Stimulated activated CD8-positive, alpha-beta memory T cell treated with anti-CD3 and anti-CD28 coated beads, Interleukin-2, amount 100 ng/mL, for 1 hour (primary cell): ENCODE measurements at regions not wholly inside any gene's neighbourhood (a gene's known extent, or its start where the extent isn't known, plus 50 kb on each side); places are given as distances from the start of the nearest gene placed in this dataset.

Experiments used
- DNase-seq, 2 donors: peaks; one replicate each; pipeline ENCODE4 v3.0.0-alpha.2; 2020; ENCODE audit warnings: low read depth in 2 of 2

DNA sequence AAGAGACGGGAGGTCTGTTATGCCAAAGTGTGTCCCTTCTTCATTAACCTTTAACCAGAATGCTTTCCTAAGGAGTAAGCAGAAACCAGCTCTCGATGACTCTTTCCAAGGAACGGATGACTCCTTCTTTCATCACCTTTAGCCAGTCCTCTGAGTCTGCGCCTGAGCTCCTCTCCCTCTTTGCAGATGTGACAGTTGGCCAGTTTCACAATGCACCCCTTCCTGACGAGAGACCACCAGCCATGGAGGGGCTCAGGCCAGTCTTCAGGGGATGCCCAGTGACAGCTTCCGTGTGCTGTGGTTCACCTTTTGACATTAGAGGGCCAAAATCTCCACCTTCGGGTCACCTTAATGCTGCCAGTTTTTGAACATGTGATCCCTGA, 826.1 kb downstream of the TBC1D22A start:
- no peak for DNase-seq

DNA sequence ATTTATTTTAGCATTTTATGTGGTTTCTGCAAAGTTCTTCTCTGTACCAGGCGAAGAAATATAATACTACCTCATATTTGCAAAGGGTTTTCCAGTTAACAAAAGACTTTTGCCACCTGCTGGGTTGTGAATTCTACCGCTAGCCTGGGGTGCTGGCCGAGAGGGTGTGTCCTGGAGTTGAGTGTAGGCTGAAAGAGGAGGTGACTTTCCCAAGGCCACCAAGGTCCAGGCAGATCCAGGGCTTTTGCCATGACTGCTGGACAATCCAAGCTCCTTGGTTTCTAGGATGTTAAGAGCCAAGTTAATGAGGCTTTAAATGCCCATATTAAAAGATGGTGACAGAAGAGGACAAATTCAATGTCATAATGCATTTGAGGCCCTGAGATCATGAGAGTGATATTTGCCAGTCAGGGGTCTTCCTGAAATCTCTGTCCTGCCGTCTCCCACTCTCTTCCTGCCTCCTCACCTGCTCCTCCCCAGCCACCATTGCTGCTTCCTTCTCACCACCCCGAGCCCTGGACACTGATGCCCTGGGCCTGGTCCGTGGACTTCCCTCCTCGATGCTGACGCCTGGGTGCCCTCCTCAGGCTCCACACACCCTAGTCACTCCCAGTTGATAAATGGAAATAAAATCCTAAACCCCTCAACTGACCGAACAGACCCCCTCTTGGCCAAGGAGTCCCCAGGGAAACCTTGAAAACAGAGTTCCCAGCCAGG, 825.6 kb downstream of the TBC1D22A start:
- DNase-seq = no peak

DNA sequence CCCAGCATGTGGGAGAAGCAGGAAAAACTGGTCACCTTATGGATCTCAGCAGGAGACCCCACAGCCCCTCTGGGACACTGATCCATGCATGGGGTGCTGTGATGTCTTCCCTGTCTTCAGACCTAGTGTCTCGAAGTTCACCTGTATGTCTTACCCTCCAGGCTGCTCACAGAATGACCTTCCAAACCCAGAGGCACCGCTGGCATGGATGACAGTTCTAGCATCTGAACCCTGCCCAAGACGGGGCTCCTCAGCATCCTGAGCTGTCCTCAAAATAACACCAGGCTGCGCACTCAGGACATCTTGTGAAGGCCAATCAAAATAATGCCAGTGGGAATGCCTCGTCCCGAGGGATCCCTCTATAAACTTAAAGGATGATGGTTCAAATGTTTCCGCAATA, 824.9 kb downstream of the TBC1D22A start:
- no peak for DNase-seq

DNA sequence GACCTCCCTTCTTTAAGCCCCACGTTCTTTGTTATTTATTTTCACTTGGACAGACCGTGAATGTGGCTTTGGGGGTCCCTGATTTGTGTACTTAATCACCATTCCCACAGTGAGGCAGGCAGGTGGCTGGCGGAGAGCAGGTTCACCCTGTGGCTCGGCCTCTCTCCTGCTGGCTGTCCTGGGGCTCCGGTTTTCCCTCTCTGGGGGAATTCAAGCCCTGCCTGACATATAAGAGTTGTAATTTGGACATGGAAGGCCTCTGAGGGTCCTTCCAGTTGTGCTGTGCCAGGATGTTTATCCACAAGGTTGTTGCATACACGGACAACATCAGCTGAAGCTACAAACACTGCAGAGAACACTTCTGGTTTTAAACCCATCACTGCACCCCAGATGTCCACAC, 824.5 kb downstream of the TBC1D22A start:
- DNase-seq = no peak

DNA sequence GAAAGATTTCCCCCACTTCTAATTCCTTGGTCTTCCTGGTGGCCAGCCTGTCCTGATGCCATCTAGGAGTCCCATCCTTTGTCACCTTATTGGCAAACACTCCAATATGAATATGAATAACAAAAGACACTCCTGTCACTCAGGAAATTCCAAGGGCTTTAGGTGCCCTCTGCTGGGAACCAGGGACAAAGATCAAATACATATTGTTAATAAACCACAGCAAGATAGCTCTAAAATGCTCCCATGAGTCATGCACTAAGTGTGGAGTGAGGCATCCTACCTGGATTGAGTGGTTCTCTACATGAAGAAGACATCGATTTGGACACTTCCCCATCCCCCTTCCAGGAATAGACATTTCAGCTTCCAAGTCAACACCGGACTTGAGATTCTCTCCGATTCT, 823.6 kb downstream of the TBC1D22A start:
- no peak for DNase-seq

DNA sequence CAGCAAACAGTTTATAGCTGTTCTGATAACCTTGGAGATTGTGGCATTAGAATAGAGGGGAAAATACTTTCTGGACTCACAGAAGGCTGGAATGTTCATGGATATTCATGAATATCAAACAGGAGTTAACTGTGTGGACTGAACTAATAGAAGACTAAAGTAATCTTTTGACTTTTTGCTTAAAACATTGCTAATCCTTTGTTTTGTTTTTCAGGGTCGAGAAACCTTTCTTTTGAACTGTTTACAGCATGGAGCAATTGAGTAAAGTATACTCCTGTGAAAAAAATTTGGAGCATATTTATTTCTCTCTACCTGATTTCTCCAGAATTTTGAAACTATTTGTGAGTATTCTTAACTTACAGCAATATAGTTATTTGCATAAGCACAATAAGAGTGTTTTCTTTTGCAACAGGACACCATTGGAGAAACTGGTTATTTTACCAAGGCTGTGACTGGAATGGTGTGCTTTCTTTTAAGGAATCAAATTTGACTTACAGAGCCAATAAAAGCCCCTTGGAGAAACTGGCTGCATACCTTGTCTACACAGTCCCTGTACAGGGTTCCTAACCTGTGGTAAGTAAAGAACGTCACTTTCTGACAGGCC, 821.6 kb downstream of the TBC1D22A start:
- no peak for DNase-seq

DNA sequence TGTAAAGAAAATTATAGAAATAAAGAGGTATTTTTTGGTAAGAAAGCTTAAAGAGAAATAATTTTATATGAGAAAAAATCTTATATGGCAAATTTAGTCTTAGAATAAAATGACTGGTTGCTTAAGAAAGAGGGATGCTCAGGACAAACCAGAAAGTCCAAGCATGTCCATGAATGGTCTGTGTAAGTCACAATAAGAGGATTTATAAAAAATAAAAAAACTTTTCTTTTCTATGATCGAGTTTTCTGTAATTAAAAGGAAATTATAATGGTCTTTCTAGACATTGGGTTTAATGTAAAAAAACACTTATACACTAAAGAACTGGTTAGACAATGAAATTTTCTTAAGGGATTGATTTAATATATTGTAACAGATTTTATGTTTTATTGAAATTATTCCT, 819.6 kb downstream of the TBC1D22A start:
- DNase-seq = no peak

DNA sequence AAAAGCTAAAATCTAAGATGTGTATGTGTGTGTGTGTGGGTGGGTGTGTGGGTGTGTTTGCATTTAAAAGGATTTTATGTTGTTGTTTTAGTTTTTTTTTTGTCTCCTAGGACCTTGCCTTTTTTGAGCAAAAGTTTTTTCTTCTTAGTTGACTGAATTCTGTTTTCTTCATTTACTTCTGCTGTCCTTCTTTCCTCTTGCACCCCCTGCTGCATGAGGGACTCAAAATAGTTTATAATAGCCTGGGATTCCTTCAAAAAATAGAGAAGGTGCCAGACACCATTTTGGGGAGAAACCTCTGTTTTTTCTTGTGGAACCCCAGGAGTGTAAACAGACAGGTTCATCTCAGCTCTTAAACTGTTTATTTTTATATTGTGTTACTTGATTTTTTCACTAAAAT, 817.7 kb downstream of the TBC1D22A start:
- no peak for DNase-seq

DNA sequence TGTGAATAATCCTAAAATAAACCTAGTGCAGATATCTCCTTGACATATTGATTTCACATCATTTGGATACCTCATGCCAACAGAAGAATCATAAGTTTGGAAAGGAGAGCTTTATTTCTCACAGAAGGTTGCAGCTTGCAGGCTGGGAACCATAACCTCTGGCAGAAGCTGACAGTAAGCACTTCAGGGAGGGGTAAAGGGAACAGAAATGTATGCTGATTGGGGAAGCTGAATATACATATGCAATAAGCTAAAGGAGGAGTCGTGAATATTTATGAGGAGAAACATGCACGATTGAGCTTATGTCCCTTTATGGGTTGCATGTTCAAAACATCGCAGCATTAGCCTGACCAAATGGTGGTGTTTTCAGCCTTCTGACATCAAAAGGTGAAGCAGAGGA, 814.5 kb downstream of the TBC1D22A start:
- DNase-seq = no peak

DNA sequence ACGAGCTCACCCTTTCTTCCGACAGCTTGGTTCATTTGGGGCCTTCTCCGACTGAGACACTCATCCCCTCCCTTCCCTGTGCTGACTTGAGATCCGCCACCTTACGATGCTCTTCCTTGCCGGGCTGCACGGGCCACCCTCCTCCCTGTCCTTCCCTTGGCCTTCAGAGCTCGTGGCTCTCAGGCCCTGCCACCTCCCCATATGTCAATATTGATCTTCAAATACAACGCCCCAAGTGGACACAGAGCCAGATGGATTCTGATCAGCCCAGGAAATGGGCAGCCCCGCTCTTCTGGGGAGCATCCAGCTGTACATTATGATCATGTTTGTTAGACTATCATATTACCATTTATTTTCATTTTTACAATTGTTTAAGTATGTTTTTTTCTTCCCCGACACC, 812.8 kb downstream of the TBC1D22A start:
- DNase-seq = no peak

DNA sequence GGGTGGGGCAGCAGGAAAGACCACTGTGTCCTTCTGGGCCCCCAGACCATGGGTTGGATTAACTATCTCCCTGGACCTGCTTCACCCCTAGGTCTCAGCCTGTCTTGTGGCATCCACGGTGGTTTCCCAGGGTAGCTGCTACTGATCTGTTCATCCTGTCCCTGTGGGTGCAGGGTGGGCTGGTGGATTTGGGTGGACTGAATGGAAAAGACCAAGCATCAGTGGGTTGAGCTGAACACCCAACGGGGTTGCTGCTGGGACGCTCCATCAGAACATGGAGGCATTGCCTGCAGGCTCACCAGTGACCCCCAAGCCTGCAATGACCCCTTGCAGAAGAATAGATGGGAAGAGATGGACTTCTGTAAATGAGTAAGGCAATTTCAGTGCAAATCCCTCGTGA, 812.1 kb downstream of the TBC1D22A start:
- DNase-seq = no peak

DNA sequence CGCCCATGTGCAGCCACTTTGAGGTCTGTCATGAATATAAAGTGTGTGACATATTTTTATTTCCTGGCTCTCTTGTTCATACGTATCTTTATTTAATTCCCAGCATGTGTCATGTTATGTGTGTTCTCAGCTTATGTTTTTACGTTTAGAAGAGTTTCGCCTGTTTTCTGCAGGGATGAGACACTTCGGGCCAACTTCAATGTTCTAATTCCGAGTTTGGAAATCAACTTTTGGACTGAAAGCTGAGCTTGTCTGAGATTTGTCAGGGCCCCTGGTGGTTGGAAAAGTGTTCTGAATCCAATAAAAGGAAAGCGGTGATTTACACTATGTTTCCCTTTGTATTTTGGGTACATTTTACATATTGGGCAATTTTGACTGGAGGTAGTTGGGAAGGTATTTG, 810.7 kb downstream of the TBC1D22A start:
- DNase-seq = no peak

DNA sequence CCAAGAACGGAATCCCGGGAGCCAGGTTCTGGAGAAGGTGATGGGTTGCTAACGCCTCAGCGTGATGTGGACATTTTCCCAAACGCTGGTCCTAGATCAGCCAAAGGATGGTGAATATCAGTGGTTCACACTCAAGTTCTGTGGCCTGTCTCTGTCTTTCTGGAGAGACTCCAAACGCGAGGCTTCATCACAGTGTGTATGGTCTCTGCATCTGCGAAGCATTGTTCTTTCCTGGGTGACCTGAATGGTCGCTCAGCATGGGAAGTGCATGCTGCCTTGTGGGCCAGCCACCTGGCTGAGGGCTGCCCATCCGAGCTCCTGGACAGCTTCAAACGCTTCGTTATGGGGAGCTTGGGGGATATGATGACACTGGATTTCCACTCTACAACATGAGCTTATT, 810.0 kb downstream of the TBC1D22A start:
- DNase-seq = no peak

DNA sequence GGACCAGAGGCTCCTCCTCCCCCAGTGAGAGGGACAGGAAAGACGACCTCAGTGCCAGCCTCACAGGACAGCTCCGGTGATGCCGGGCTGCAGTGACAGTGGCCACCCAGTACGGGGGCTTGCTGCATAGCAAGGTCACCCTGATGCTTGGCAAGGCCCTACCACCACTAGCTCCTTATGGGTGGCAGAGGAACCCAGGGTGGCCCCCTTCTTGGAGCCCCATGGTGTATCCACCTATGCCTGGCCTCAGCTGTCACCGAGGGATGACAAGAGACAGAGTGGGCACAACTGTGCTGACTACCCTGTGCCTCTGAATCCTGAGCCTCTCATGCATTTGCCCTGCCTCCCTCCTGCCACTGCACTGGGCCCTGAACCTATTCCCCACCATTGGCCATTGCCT, 809.2 kb downstream of the TBC1D22A start:
- DNase-seq = no peak

DNA sequence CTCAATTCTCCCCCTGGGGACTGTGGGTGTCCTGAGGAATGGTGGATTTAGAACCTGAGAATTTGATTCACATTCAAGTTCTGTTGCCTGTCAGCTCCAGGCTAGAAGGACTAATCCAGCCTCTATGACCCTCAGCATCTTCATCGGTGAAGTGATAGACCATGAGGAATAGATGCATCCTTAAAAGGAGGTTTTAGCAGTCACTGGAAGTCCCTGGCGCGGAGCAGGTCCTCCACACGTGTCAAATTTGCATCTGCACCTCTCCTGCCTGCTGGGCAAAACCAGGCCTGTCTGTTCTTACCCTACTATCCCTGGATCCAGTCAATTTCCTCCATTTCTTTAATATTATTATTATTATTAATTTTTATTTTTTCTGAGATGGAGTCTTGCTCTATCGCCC, 808.4 kb downstream of the TBC1D22A start:
- no peak for DNase-seq

DNA sequence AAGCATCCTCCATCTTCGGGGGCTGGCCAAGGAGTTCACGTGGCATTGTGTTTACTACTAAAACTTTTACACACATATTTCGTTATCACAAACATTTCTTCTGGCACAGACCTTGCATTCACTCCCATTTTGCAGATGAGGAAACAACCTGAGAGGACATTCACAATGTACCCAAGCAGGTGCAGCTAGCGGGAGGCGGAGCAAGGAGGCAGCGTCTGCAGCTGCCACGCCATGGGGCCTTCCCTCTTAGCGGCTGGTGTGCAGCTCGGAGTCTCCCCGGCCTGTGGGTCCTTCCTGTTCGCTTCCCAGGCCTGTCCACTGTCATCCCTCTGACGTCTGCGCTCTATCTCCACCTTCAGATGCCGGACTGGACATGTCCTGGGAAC, 807.8 kb downstream of the TBC1D22A start:
- no peak for DNase-seq

DNA sequence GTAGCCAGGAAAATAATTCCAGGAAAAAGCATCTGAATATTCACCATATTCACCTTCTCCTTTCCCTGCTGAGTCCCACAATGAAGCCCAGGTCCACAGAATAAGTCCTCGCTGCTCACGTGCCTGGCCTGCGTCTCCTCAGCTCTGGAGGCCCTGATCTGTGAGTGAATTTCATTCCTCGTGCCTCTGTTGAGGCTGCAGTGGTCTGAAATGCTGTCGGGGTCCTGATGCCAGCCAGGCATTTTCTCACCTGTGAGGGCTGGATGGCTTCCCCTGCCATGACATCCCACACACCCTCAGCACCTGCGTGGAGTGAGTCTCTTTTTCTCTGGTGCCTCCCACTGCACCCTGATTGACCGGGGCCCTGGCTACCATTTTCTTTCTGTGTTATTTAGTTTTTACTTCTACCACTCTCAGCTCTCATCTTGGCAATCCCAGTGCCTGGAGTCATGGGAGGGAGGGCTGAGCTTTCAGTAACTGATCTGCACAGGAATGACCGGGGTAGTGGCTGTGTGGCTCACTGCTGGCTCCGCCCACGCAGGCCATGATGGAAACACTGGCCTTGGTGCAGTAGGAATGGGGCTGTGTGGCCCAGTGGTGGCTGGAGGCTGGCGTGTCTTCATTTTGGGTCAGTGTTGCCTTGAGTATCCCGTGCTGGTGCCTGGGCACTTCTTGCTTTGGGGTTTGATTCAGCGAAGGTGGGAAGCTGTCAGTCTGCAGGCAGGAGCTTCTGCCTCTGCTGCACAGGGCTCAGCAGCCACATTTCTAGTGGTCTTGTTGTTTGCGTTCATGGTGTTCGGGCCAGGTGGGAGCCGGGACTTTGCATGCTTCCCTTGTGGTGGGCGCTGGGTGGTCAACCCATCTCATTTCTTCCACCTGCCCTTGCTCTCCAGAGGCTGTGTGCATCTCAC, 807.2 kb downstream of the TBC1D22A start:
- no peak for DNase-seq

DNA sequence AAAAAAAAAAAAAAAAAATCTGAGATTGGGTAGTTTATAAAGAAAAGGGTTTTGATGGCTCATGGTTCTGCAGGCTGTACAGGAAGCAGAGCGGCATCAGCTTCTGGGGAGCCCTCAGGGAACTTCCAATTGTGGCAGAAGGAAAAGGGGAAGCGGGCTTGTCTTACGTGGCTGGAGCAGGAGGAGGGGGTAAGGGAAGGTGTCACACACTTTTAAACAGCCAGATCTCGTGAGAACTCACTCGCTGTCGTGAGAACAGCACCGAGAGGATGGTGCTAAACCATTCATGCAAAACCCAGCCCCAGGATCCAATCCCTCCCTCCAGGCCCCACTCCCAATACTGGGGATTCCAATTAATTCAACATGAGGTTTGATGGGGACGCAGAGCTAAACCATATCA, 806.2 kb downstream of the TBC1D22A start:
- no peak for DNase-seq

DNA sequence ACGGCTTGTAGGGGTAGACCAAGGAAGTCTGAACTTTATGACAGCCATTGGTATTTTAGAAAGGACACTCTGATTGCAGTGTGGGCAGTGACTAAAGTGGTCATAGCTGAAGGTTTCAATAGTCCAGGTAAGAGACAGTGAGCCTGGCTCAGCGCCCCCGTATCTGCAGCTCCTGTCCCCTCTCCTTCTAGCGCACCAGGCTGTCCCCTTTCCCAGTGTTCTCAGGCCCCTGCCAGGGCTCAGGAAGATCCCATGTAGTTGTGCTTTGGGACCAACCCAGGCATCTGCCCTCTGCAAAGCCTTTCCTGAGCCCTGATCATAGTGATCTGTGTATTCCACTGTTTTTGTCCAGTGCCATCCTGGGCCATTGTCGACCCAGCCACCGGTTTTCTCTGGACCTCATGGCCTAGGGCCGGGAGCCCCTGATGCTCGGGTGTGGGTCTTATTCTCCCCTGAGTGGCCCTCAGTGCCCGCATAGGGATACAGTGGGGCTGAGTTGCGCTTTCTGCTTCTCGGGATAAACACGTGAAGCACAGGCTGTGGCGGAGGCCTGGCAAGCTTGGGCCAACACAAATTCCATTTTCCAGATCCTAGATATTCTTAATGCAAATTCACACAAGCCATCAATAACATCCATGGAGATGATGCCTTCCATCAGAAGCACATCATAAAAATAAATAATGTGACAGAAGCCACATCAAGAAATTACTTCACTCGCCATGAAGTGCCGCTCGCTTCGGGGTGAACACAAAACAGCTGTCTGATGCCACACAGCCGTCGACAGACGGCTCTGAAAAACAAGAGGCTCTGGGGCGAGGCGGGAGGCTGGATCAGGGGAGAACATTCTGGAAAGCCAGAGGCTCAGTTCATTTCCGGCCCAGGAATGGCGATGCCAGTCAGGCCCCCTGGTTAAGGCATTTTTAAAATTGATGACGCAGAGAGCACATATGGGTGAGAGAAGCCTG, 805.0 kb downstream of the TBC1D22A start:
- DNase-seq = no peak

DNA sequence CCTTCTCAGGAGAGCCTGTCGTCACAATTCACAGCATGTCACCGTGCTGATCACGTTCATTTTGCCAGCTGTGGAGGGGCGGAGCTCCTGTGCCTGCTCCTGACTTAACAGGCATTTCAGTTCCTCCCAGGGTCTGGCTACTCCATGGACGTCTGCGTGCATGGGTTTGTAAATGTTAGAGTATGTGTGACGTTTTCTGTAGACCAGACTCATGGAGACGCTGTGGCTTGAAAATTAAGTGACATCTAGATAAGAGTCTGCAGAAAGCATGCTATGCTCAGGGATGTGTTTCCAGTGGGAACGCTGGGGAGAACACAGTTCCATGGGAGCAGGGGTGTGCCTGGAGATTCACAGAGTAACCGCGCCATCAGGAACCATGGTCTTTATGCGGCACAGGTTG, 804.0 kb downstream of the TBC1D22A start:
- no peak for DNase-seq

DNA sequence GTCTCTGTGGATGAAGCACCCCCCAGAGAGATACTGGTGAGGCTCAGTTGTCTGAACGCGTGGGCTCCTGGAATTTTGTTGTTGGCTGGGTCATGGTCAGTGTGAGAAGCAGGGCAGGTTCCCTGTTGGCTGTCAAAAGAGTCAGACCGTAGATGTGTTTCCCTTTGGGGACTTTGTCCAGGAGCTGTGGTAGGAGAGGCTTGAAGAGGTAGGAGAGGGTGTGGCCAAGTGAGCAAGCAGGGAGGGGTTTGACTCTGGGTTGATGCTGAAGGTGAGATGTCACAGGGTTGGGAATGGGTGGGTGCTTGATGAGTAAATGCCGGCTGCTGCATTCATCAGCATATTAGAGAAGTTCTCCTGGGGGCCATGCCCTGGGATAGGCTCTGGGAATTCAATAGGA, 803.2 kb downstream of the TBC1D22A start:
- no peak for DNase-seq
